OCI-LY1 (cell line): ENCODE measurements at regions not wholly inside any gene's neighbourhood (a gene's known extent, or its start where the extent isn't known, plus 50 kb on each side); places are given as distances from the start of the nearest gene placed in this dataset.

ENCODE experiments used
- H2AFZ ChIP-seq: fragments of 200-600 bp; sonication (generic), shearing (Covaris generic); 2 replicates; pipeline ENCODE4 v1.6.0; 2014; ENCODE audit warnings: antibody characterized with exemption, mild to moderate bottlenecking, low read length
- H3F3A ChIP-seq: fragments of 200-600 bp; sonication (generic), shearing (Covaris generic); 2 replicates; pipeline ENCODE4 v1.6.0; 2014; ENCODE audit warnings: mild to moderate bottlenecking, antibody characterized with exemption, low read length, moderate library complexity; ENCODE audit not compliant: insufficient read depth
- H3K27ac ChIP-seq: fragments of 200-600 bp; sonication (generic); 2 replicates; pipeline ENCODE4 v1.5.1; 2014; ENCODE audit warnings: low read length, mixed run types, mild to moderate bottlenecking, low read depth; ENCODE audit not compliant: poor library complexity, severe bottlenecking
- H3K27me3 ChIP-seq: fragments of 200-600 bp; sonication (generic); 2 replicates; pipeline ENCODE4 v1.6.0; 2014; ENCODE audit warnings: antibody characterized with exemption, mild to moderate bottlenecking, low read length, moderate library complexity; ENCODE audit not compliant: insufficient read depth
- H3K36me3 ChIP-seq: fragments of 200-600 bp; sonication (generic); 2 replicates; pipeline ENCODE4 v1.6.1; 2014; ENCODE audit warnings: mild to moderate bottlenecking, antibody characterized with exemption, low read length, moderate library complexity, mixed read lengths; ENCODE audit not compliant: insufficient read depth
- H3K4me1 ChIP-seq: fragments of 200-600 bp; sonication (generic); 2 replicates; pipeline ENCODE4 v1.5.1; 2014; ENCODE audit warnings: mild to moderate bottlenecking, low read length, moderate library complexity; ENCODE audit not compliant: insufficient read depth, severe bottlenecking
- H3K4me2 ChIP-seq: fragments of 200-600 bp; sonication (generic), shearing (Covaris generic); 2 replicates; pipeline ENCODE4 v1.6.1; 2014; ENCODE audit warnings: low read length
- H3K4me3 ChIP-seq: fragments of 200-600 bp; sonication (generic); 2 replicates; pipeline ENCODE4 v1.5.1; 2014; ENCODE audit warnings: low read length, low read depth, mild to moderate bottlenecking, mixed read lengths; ENCODE audit not compliant: poor library complexity, severe bottlenecking
- H3K79me2 ChIP-seq: fragments of 200-600 bp; shearing (Covaris generic); 2 replicates; pipeline ENCODE4 v1.6.1; 2016; ENCODE audit warnings: mixed run types, low read length, mixed read lengths; ENCODE audit not compliant: insufficient read depth
- H3K9ac ChIP-seq: fragments of 200-600 bp; sonication (generic), shearing (Covaris generic); 2 replicates; pipeline ENCODE4 v1.6.1; 2014; ENCODE audit warnings: mild to moderate bottlenecking, low read length, mixed read lengths
- H3K9me2 ChIP-seq: fragments of 200-600 bp; sonication (generic), shearing (Covaris generic); 2 replicates; pipeline ENCODE4 v1.6.1; 2014; ENCODE audit warnings: low read depth, mild to moderate bottlenecking, low read length, mixed read lengths
- H3K9me3 ChIP-seq: fragments of 200-600 bp; shearing (Covaris generic); 2 replicates; pipeline ENCODE4 v1.6.1; 2014; ENCODE audit warnings: low read length, mixed read lengths
- H4K20me1 ChIP-seq: fragments of 200-600 bp; sonication (generic), shearing (Covaris generic); 2 replicates; pipeline ENCODE4 v1.6.0; 2016; ENCODE audit warnings: mild to moderate bottlenecking, low read length; ENCODE audit not compliant: insufficient read depth
- CTCF ChIP-seq: fragments of 200-600 bp; sonication (generic), shearing (Covaris generic); IDR thresholded peaks from 2 replicates; pipeline ENCODE4 v1.5.1; 2017; ENCODE audit warnings: mild to moderate bottlenecking, antibody characterized with exemption, low read length, moderate library complexity, mixed read lengths
- EZH2 ChIP-seq: fragments of 200-600 bp; sonication (generic), shearing (Covaris generic); IDR thresholded peaks from 2 replicates; pipeline ENCODE4 v1.8.0; 2017; ENCODE audit warnings: borderline replicate concordance, mixed run types, mild to moderate bottlenecking, antibody characterized with exemption, low read length, moderate library complexity, mixed read lengths

- no peak for TF ChIP-seq EZH2
- Histone ChIP-seq H3F3A (no peaks in the 10 kb centered on the region), H3K27me3 (no peaks in the 10 kb centered on the region), H2AFZ (no peak overlapping the region), H3K9me2 (no peaks in the 10 kb centered on the region), H3K4me1 (no peaks in the 10 kb centered on the region), H3K9me3 (no peaks in the 10 kb centered on the region), H3K79me2 (no peaks in the 10 kb centered on the region), H3K4me3 (no peak overlapping the region), H3K9ac (no peak overlapping the region), H3K4me2 (no peak overlapping the region), H3K27ac (no peak overlapping the region), H4K20me1 (no peaks in the 10 kb centered on the region), H3K36me3 (no peaks in the 10 kb centered on the region)
Observed at GRCh38 chr22:34804091-34804490, 261.9 kb upstream of the ISX start.

GRCh38 chr22:34804604-34805003 lies 261.4 kb upstream of the ISX start:
- no peaks in the 10 kb centered on the region for H3K36me3 ChIP-seq
- TF ChIP-seq EZH2 (no peak), CTCF (peak; percentile 36; the same call in 1 of the 2 replicates)
- no peak overlapping the region for H3K27ac ChIP-seq
- no peaks in the 10 kb centered on the region for H4K20me1 ChIP-seq
- no peak overlapping the region for H3K4me3 ChIP-seq
- H2AFZ ChIP-seq: no peak overlapping the region
- no peaks in the 10 kb centered on the region for H3K27me3 ChIP-seq
- no peak overlapping the region for H3K4me2 ChIP-seq
- no peak overlapping the region for H3K9ac ChIP-seq
- no peaks in the 10 kb centered on the region for H3K9me3 ChIP-seq
- no peaks in the 10 kb centered on the region for H3K9me2 ChIP-seq
- no peaks in the 10 kb centered on the region for H3F3A ChIP-seq
- no peaks in the 10 kb centered on the region for H3K4me1 ChIP-seq
- H3K79me2 ChIP-seq: no peaks in the 10 kb centered on the region

GRCh38 chr22:34805771-34806170 lies 260.2 kb upstream of the ISX start:
- TF ChIP-seq EZH2 (no peak), CTCF (no peak)
- Histone ChIP-seq H2AFZ (no peak overlapping the region), H3K4me1 (no peaks in the 10 kb centered on the region), H3K4me3 (no peak overlapping the region), H3K36me3 (no peaks in the 10 kb centered on the region), H3K27me3 (no peaks in the 10 kb centered on the region), H3F3A (no peaks in the 10 kb centered on the region), H3K9me2 (no peaks in the 10 kb centered on the region), H3K4me2 (no peak overlapping the region), H3K27ac (no peak overlapping the region), H3K79me2 (no peaks in the 10 kb centered on the region), H4K20me1 (no peaks in the 10 kb centered on the region), H3K9ac (no peak overlapping the region), H3K9me3 (no peaks in the 10 kb centered on the region)

- no peak overlapping the region for H3K4me3 ChIP-seq
- H3K4me1 ChIP-seq: no peaks in the 10 kb centered on the region
- no peaks in the 10 kb centered on the region for H3K79me2 ChIP-seq
- no peaks in the 10 kb centered on the region for H3K27me3 ChIP-seq
- no peaks in the 10 kb centered on the region for H3K9me2 ChIP-seq
- TF ChIP-seq CTCF: no peak
- no peak for TF ChIP-seq EZH2
- H3K4me2 ChIP-seq: no peak overlapping the region
- no peaks in the 10 kb centered on the region for H3F3A ChIP-seq
- no peak overlapping the region for H2AFZ ChIP-seq
- no peaks in the 10 kb centered on the region for H3K9me3 ChIP-seq
- no peak overlapping the region for H3K27ac ChIP-seq
- H4K20me1 ChIP-seq: no peaks in the 10 kb centered on the region
- no peaks in the 10 kb centered on the region for H3K36me3 ChIP-seq
- H3K9ac ChIP-seq: no peak overlapping the region
Observed at GRCh38 chr22:34808618-34809017, 257.3 kb upstream of the ISX start.
